ENCODE measurements at regions not wholly inside any gene's neighbourhood (a gene's known extent, or its start where the extent isn't known, plus 50 kb on each side); places are given as distances from the start of the nearest gene placed in this dataset.

DNA sequence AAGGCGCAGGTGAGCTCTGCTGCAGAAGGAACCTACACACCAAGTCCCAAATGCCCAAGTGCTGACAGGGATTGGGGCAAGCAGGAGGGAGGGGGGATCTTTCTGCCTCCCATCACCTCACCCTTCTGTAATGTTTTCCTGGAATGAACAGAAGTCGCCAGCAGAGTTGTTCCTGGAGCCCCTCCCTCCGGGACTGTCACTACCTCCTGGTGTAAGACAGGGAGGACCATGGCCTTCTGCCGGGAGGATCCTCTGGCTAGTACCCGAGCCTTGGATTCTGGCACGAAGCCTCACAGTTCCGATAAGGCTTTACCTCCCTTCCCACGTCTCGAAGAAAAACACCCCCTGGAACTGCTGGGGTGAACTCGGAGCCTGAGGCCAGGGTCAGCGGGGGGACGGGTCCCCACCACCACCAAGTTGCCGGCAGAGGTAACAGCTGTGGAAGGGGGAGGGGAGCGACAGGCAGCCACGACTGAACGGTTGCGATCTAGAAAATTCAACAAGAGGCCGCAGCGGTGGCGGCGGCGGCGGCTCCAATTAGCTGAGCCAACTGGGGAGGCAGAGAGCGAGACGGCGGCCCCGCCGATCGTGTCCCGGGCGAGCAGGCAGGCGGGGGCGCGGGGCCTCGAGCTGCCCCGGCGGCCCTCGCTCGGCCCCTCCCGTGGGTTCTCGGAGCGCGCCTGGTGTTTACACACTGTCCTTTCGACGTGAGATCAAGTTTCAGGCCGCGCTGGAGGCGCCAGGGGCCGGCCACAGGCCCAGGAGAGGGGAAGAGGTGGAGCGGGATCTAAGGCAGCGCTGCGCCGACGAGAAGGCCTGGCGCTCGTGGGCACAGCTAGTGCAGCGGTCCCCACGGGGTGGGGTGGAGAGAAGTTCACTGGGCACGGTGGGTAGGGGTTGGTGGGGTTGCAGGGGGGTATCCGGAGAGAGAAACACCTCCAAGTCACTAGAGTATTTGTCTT is 53.7 kb upstream of the BCOR start:
- no peaks in the 10 kb centered on the region for H3K36me3 ChIP-seq (ENCODE audit: insufficient read depth, low read length)
- H3K9ac ChIP-seq (ENCODE audit: low read depth, low read length): peak overlapping the region; percentile 89
- peak overlapping the region in 1 of 2 experiments; percentile 61; a peak in 1 of 4 replicates for H3K4me3 ChIP-seq (ENCODE audit: low read depth in 1 of 2, low read length in 2 of 2)
- H3K9me3 ChIP-seq (ENCODE audit: insufficient read depth, low read length, severe bottlenecking): no peaks in the 10 kb centered on the region
- H2AFZ ChIP-seq (ENCODE audit: low read depth, low read length): no peak overlapping the region
- DNase-seq (no peak), ATAC-seq (ENCODE audit: insufficient read depth, low read depth) (no peak)
- H3K4me1 ChIP-seq (ENCODE audit: insufficient read depth, low read length): peaks cover 78% of the 10 kb centered on the region
- H3K4me2 ChIP-seq (ENCODE audit: insufficient read depth, low read length): peak overlapping the region; percentile 92
- no peak for TF ChIP-seq EZH2 (IDR thresholded peaks at IDR 0.05; ENCODE audit: borderline replicate concordance, low read depth, low read length, severe bottlenecking)
- TF ChIP-seq, protein P1, sequence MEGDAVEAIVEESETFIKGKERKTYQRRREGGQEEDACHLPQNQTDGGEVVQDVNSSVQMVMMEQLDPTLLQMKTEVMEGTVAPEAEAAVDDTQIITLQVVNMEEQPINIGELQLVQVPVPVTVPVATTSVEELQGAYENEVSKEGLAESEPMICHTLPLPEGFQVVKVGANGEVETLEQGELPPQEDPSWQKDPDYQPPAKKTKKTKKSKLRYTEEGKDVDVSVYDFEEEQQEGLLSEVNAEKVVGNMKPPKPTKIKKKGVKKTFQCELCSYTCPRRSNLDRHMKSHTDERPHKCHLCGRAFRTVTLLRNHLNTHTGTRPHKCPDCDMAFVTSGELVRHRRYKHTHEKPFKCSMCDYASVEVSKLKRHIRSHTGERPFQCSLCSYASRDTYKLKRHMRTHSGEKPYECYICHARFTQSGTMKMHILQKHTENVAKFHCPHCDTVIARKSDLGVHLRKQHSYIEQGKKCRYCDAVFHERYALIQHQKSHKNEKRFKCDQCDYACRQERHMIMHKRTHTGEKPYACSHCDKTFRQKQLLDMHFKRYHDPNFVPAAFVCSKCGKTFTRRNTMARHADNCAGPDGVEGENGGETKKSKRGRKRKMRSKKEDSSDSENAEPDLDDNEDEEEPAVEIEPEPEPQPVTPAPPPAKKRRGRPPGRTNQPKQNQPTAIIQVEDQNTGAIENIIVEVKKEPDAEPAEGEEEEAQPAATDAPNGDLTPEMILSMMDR (IDR thresholded peaks at IDR 0.05; ENCODE audit: borderline replicate concordance, extremely low read depth, low read length, poor library complexity, severe bottlenecking): no peak
- peak overlapping the region; percentile 89 for H3K27ac ChIP-seq (ENCODE audit: low read length)
- H3K79me2 ChIP-seq (ENCODE audit: insufficient read depth, low read length): 0 out of 2 replicates have a peak, but pooled peaks cover under 1% of the 10 kb centered on the region
- peaks cover 12% of the 10 kb centered on the region for H3K27me3 ChIP-seq (ENCODE audit: insufficient read depth, low read length, poor library complexity)
- H4K20me1 ChIP-seq (ENCODE audit: insufficient read depth, low read length): no peaks in the 10 kb centered on the region

DNA sequence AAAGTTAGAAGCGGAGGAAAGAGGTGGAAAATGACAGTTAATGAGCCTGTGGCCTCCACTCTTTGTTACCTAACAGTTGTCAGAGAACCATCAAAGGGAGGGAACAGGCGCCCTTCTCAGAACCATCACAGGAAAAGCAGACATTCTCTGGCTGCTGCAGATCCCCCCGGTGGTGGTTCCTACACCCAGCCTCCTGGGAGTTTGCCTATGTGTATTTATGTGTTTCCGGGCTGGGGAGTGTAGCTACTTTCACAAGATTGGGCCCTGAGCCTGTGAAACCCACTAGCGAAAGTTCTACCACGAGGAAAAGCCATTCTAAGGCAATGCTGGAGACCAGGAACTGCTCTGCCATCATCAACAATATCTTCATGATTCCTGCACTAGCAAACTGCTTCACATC is 52.7 kb upstream of the BCOR start:
- peaks cover 81% of the 10 kb centered on the region for H3K4me1 ChIP-seq (ENCODE audit: insufficient read depth, low read length)
- no peak overlapping the region for H2AFZ ChIP-seq (ENCODE audit: low read depth, low read length)
- peak overlapping the region; percentile 89 for H3K27ac ChIP-seq (ENCODE audit: low read length)
- no peaks in the 10 kb centered on the region for H4K20me1 ChIP-seq (ENCODE audit: insufficient read depth, low read length)
- no peaks in the 10 kb centered on the region for H3K9me3 ChIP-seq (ENCODE audit: insufficient read depth, low read length, severe bottlenecking)
- TF ChIP-seq EZH2 (IDR thresholded peaks at IDR 0.05; ENCODE audit: borderline replicate concordance, low read depth, low read length, severe bottlenecking): no peak
- TF ChIP-seq, protein P1 (IDR thresholded peaks at IDR 0.05; ENCODE audit: borderline replicate concordance, extremely low read depth, low read length, poor library complexity, severe bottlenecking): peak; percentile 35
- H3K36me3 ChIP-seq (ENCODE audit: insufficient read depth, low read length): no peaks in the 10 kb centered on the region
- H3K27me3 ChIP-seq (ENCODE audit: insufficient read depth, low read length, poor library complexity): peaks cover 12% of the 10 kb centered on the region
- peak; percentile 77 for DNase-seq
- ATAC-seq (ENCODE audit: insufficient read depth, low read depth): peak; percentile 47
- peaks cover 10% of the 10 kb centered on the region for H3K79me2 ChIP-seq (ENCODE audit: insufficient read depth, low read length)
- H3K4me2 ChIP-seq (ENCODE audit: insufficient read depth, low read length): peak overlapping the region; percentile 41
- H3K4me3 ChIP-seq (ENCODE audit: low read depth in 1 of 2, low read length in 2 of 2): peak overlapping the region in 1 of 2 experiments; percentile 22; a peak in 1 of 4 replicates
- H3K9ac ChIP-seq (ENCODE audit: low read depth, low read length): peak overlapping the region; percentile 45

DNA sequence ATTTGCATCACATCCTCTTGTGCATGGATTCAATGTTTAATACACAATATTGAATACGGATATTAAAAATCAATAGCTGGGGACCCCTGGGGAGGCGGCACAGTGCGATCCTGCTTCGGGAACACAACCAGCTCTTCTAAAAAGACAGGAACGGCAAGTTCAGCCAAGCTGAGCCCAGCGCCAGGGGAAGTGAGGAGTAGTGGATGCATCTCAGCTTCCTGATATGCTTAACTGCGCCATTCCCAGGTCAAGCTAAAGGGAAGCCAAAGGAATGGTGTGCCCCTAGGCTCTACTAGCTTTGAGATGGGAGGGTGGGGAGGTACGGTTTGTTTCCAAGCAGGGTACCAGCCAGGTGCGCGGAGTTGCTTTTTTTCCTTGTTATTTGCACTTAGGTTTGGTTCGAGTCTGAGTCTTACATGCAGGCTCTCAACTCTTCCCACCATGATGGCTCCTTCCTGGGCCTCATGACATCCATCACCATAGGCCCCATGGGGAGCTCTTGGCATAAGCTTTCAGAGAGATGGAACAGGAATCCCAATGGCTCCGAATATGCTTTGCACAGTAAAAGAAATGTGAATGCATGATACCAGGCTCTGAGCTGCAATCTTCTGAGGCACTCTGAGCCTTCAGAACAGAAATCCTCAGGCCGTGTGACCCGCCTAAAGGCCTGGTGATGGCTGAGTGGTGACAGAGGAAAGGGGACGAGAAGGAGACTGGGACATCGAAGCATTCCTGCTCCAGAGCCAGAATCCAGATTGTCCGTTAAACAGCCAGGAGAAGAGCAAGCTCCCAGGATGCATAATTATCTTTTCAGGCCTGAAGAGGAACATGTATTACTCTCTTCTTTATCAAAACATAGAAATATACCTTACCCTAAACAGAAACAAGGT is 51.8 kb upstream of the BCOR start:
- no peak for DNase-seq
- peak overlapping the region; percentile 74 for H3K27ac ChIP-seq (ENCODE audit: low read length)

More for the DNA sequence above, 51.8 kb upstream of the BCOR start:
- no peak overlapping the region for H3K4me3 ChIP-seq (ENCODE audit: low read depth in 1 of 2, low read length in 2 of 2)
- peaks cover 84% of the 10 kb centered on the region for H3K4me1 ChIP-seq (ENCODE audit: insufficient read depth, low read length)
- peaks cover 4% of the 10 kb centered on the region for H3K27me3 ChIP-seq (ENCODE audit: insufficient read depth, low read length, poor library complexity)
- H3K79me2 ChIP-seq (ENCODE audit: insufficient read depth, low read length): peaks cover 20% of the 10 kb centered on the region
- H3K9ac ChIP-seq (ENCODE audit: low read depth, low read length): 0 out of 2 replicates have a peak overlapping the region, but pooled peaks have one; percentile 45
- peak overlapping the region; percentile 35 for H3K4me2 ChIP-seq (ENCODE audit: insufficient read depth, low read length)
- no peak for TF ChIP-seq EZH2 (IDR thresholded peaks at IDR 0.05; ENCODE audit: borderline replicate concordance, low read depth, low read length, severe bottlenecking)
- TF ChIP-seq, protein P1 (IDR thresholded peaks at IDR 0.05; ENCODE audit: borderline replicate concordance, extremely low read depth, low read length, poor library complexity, severe bottlenecking): no peak
- no peak for ATAC-seq (ENCODE audit: insufficient read depth, low read depth)
- H4K20me1 ChIP-seq (ENCODE audit: insufficient read depth, low read length): no peaks in the 10 kb centered on the region
- H2AFZ ChIP-seq (ENCODE audit: low read depth, low read length): no peak overlapping the region
- no peaks in the 10 kb centered on the region for H3K36me3 ChIP-seq (ENCODE audit: insufficient read depth, low read length)
- H3K9me3 ChIP-seq (ENCODE audit: insufficient read depth, low read length, severe bottlenecking): no peaks in the 10 kb centered on the region
